ENCODE measurements at regions not wholly inside any gene's neighbourhood (a gene's known extent, or its start where the extent isn't known, plus 50 kb on each side); places are given as distances from the start of the nearest gene placed in this dataset.

GRCh38 chr5:159773062-159773924 lies 143.0 kb upstream of the ADRA1B start:
- TF ChIP-seq CTCF (IDR thresholded peaks at IDR 0.05), result peak; percentile 19; the same call in 1 of the 2 replicates
- no peak for TF ChIP-seq ZFX (IDR thresholded peaks at IDR 0.05; ENCODE audit: borderline replicate concordance)
